K562 (cell line): ENCODE measurements at regions not wholly inside any gene's neighbourhood (a gene's known extent, or its start where the extent isn't known, plus 50 kb on each side); places are given as distances from the start of the nearest gene placed in this dataset.
A peak's percentile ranks its signal among the peaks of the same experiment; 100 is the strongest.

Source experiments
- ATAC-seq: fragments of 200-7000 bp; cut with Tn5 transposase; 3 replicates; pipeline ENCODE4 v1.9.1; 2020; ENCODE audit warnings: moderate library complexity
- BruUV-seq: library from RNA; stranded (reverse); fragments of 400-500 nt; replicated peaks from 2 replicates; lab custom pipeline; 2021; lab: Mats Ljungman, UMichigan
- CTCF ChIA-PET: fragments of 300-600 bp; formaldehyde crosslinking; extraction: SDS; loops from one replicate; lab custom pipeline; 2021; ENCODE audit warnings: low intra/inter-chr PET ratio; lab: Yijun Ruan, JAX
- POLR2A ChIA-PET: fragments of 300-600, 350-650 bp; sonication (Branson Sonifier 250); formaldehyde crosslinking; extraction: SDS; loops from one replicate; lab custom pipeline; 2021; ENCODE audit warnings: antibody characterized with exemption, inconsistent platforms; lab: Yijun Ruan, JAX
- DNase-seq, 4 experiments: peaks; one replicate each; pipeline versions ENCODE4 v3.0.0 to v3.0.0-alpha.2; 2011 to 2018; ENCODE audit warnings: low spot score in 3 of 4, mixed read lengths in 3 of 4; ENCODE audit errors: extremely low read depth in 1 of 4
- FAIRE-seq: peaks from 2 replicates; lab custom pipeline; 2011; peaks lifted over from hg19 to GRCh38; lab: Jason Lieb, UNC
- H2AFZ ChIP-seq: 2 replicates; pipeline ENCODE4 v1.6.0; 2011; ENCODE audit warnings: low read depth, low read length, control low read depth, inconsistent platforms
- H3K27ac ChIP-seq: fragments of 200-600 bp; 3 replicates; pipeline ENCODE4 v1.8.0; 2011; ENCODE audit warnings: low read depth, mild to moderate bottlenecking, control low read depth, inconsistent platforms, low read length, moderate library complexity, mixed read lengths; ENCODE audit errors: extremely low read depth
- H3K27me3 ChIP-seq, 2 experiments: fragments of 300-600 bp in 1 of 2; 2 replicates in 1 of 2; 3 replicates in 1 of 2; pipeline versions ENCODE4 v1.6.0 to v1.8.0; 2011; ENCODE audit warnings: inconsistent platforms in 2 of 2, low read length in 2 of 2, mild to moderate bottlenecking in 1 of 2, mixed read lengths in 1 of 2, moderate library complexity in 1 of 2; ENCODE audit not compliant: control insufficient read depth in 2 of 2, insufficient read depth in 2 of 2
- H3K36me3 ChIP-seq: fragments of 300-600 bp; 3 replicates; pipeline ENCODE4 v1.8.0; 2011; ENCODE audit warnings: mild to moderate bottlenecking, low read length, inconsistent platforms; ENCODE audit not compliant: control insufficient read depth, insufficient read depth
- H3K4me1 ChIP-seq, 2 experiments: fragments of 200-600 bp in 1 of 2; replicated peaks in 1 of 2; 2 replicates in 1 of 2; 3 replicates in 1 of 2; pipeline versions ENCODE4 v1.5.1 to v1.8.0; 2011; ENCODE audit warnings: inconsistent platforms in 2 of 2, low read length in 2 of 2, mild to moderate bottlenecking in 1 of 2, mixed read lengths in 1 of 2, moderate library complexity in 1 of 2; ENCODE audit not compliant: control insufficient read depth in 2 of 2, insufficient read depth in 2 of 2
- H3K4me2 ChIP-seq: 2 replicates; pipeline ENCODE4 v1.6.1; 2011; ENCODE audit warnings: low read length, control low read depth, inconsistent platforms, mixed read lengths; ENCODE audit not compliant: insufficient read depth
- H3K4me3 ChIP-seq: fragments of 200-600 bp; sonication (generic), shearing (Covaris generic); 2 replicates; pipeline ENCODE4 v1.5.1; 2016; ENCODE audit warnings: control low read depth, inconsistent platforms
- H3K79me2 ChIP-seq: fragments of 200-600 bp; 3 replicates; pipeline ENCODE4 v1.8.0; 2011; ENCODE audit warnings: low read length, inconsistent platforms; ENCODE audit not compliant: control insufficient read depth, insufficient read depth
- H3K9ac ChIP-seq, 2 experiments: 2 replicates each; pipeline versions ENCODE4 v1.6.0 to v1.6.1; 2011; ENCODE audit warnings: low read depth in 2 of 2, low read length in 2 of 2, control low read depth in 1 of 2, inconsistent platforms in 1 of 2, mild to moderate bottlenecking in 1 of 2, mixed read lengths in 1 of 2; ENCODE audit not compliant: insufficient read depth in 1 of 2
- H3K9me1 ChIP-seq: one replicate; pipeline ENCODE4 v1.6.0; 2011; ENCODE audit warnings: inconsistent platforms, mild to moderate bottlenecking, low read length, moderate library complexity; ENCODE audit not compliant: control insufficient read depth, insufficient read depth
- H3K9me3 ChIP-seq: replicated peaks from 2 replicates; pipeline ENCODE4 v1.5.1; 2011; ENCODE audit warnings: low read depth, low read length, inconsistent platforms; ENCODE audit not compliant: control insufficient read depth, insufficient read depth
- H4K20me1 ChIP-seq: replicated peaks from 2 replicates; pipeline ENCODE4 v1.6.1; 2011; ENCODE audit warnings: low read length, inconsistent platforms, mixed read lengths; ENCODE audit not compliant: control insufficient read depth, insufficient read depth
- BCOR ChIP-seq: fragments of 450-650 bp; IDR thresholded peaks from 2 replicates; pipeline ENCODE4 v1.6.1; 2016
- ESRRA ChIP-seq: fragments of 450-650 bp; IDR thresholded peaks from 2 replicates; pipeline ENCODE4 v1.6.1; 2014; ENCODE audit warnings: low read depth, mild to moderate bottlenecking, moderate library complexity, borderline replicate concordance
- RBM25 ChIP-seq: fragments of 200-400 bp; formaldehyde crosslinking; IDR thresholded peaks from 2 replicates; pipeline ENCODE4 v1.6.1; 2018; ENCODE audit warnings: low read length, low read depth, moderate library complexity; ENCODE audit not compliant: severe bottlenecking
- TAF7 ChIP-seq: fragments of 450-650 bp; IDR thresholded peaks from 2 replicates; pipeline ENCODE4 v1.6.1; 2016; ENCODE audit warnings: missing genetic modification characterization, missing compliant biosample characterization
- TGIF2 ChIP-seq: sonication (generic); formaldehyde crosslinking; IDR thresholded peaks from 2 replicates; pipeline ENCODE4 v1.8.1; 2022; ENCODE audit warnings: mild to moderate bottlenecking, missing genetic modification reagents, moderate library complexity
- ZFP36 ChIP-seq: fragments of 150-350 bp; IDR thresholded peaks from 2 replicates; pipeline ENCODE4 v1.6.1; 2018; ENCODE audit warnings: low read length, low read depth; ENCODE audit not compliant: partially characterized antibody
- WGBS: fragments of 100-300 bp; shearing (Covaris generic); methylation state at CpG from one replicate; pipeline ENCODE4 v1.1.6; 2016; ENCODE audit warnings: low coverage, mixed read lengths; ENCODE audit not compliant: insufficient coverage; ENCODE audit errors: missing lambda C conversion rate; 5-methylcytosine and 5-hydroxymethylcytosine counted together
- in situ Hi-C: fragments of 300-500 bp; cut with MboI; formaldehyde crosslinking; loops from 4 replicates; pipeline ENCODE4 v1.15.0; 2018; ENCODE audit warnings: inconsistent platforms, mixed read lengths
- intact Hi-C: fragments of 100-400 bp; cut with micrococcal nuclease; formaldehyde crosslinking; loops from 2 replicates; pipeline ENCODE4 v1.14.2; 2022

GRCh38 chr15:67980773-67981685 is 73.1 kb upstream of the PIAS1 start:
- Histone ChIP-seq H3K9ac (no peak overlapping the region), H3K4me1 (no peaks in the 10 kb centered on the region; a peak in 1 of 5 replicates), H3K9me3 (no peaks in the 10 kb centered on the region), H2AFZ (no peak overlapping the region), H3K4me3 (no peak overlapping the region), H3K27ac (no peak overlapping the region), H4K20me1 (no peaks in the 10 kb centered on the region), H3K79me2 (no peaks in the 10 kb centered on the region), H3K4me2 (no peak overlapping the region), H3K9me1 (no peaks in the 10 kb centered on the region), H3K27me3 (no peaks in the 10 kb centered on the region), H3K36me3 (no peaks in the 10 kb centered on the region)
- ATAC-seq: no peak
- intact Hi-C loops: no loop called here
- TF ChIP-seq TGIF2 (CRISPR knock-in tag): no peak
- TF ChIP-seq ZFP36: peak; percentile 95
- TF ChIP-seq BCOR: 0 out of 2 replicates have a peak, but pooled peaks have one; percentile 18
- no peak for FAIRE-seq
- BruUV-seq: no TSS peak
- POLR2A ChIA-PET: no interaction called here
- CTCF ChIA-PET: no interaction called here
- no peak for DNase-seq
- in situ Hi-C loops: no loop called here
- WGBS: 1% methylated on average over 4 of the region's 4 CpGs

GRCh38 chr15:67981848-67982247 is 72.3 kb upstream of the PIAS1 start:
- no peak overlapping the region for H3K4me2 ChIP-seq
- H3K27ac ChIP-seq: no peak overlapping the region
- no peaks in the 10 kb centered on the region for H3K27me3 ChIP-seq
- no peak overlapping the region for H3K9ac ChIP-seq
- 11% methylated on average over 3 of the region's 3 CpGs for WGBS
- no peak overlapping the region for H3K4me3 ChIP-seq
- no peak for ATAC-seq
- TF ChIP-seq TAF7 (tag) (no peak), ESRRA (peak; percentile 59; the same call in 1 of the 2 replicates), RBM25 (peak; percentile 31)
- TF ChIP-seq, all 486 proteins: peak for 2
- DNase-seq (no peak), FAIRE-seq (no peak)
- intact Hi-C loops (no loop called here), in situ Hi-C loops (no loop called here)
- no peak overlapping the region for H2AFZ ChIP-seq
- H4K20me1 ChIP-seq: no peaks in the 10 kb centered on the region
- no peaks in the 10 kb centered on the region for H3K9me1 ChIP-seq
- no peaks in the 10 kb centered on the region for H3K36me3 ChIP-seq
- H3K9me3 ChIP-seq: no peaks in the 10 kb centered on the region
- ChIA-PET CTCF (no interaction called here), POLR2A (no interaction called here)
- H3K4me1 ChIP-seq: no peaks in the 10 kb centered on the region; a peak in 1 of 5 replicates
- no TSS peak for BruUV-seq
- H3K79me2 ChIP-seq: no peaks in the 10 kb centered on the region
